ENCODE measurements at regions not wholly inside any gene's neighbourhood (a gene's known extent, or its start where the extent isn't known, plus 50 kb on each side); places are given as distances from the start of the nearest gene placed in this dataset.

GRCh38 chr2:43029186-43029585 is 197.2 kb downstream of the ZFP36L2 start:
- WGBS (ENCODE audit: insufficient coverage, insufficient replicate concordance, low lambda C conversion rate, missing lambda C conversion rate), result 40% methylated on average over 3 of the region's 3 CpGs
- FAIRE-seq, result no peak
- Histone ChIP-seq H3K4me1 (ENCODE audit: control insufficient read depth, insufficient read depth, low read length) (no peaks in the 10 kb centered on the region), H3K9me3 (replicated peaks; ENCODE audit: control insufficient read depth, insufficient read depth, low read length) (no peaks in the 10 kb centered on the region), H2AFZ (ENCODE audit: control insufficient read depth, low read depth, low read length) (no peak overlapping the region), H3K9ac (ENCODE audit: control insufficient read depth, insufficient read depth, low read length) (no peak overlapping the region), H3K4me3 (no peak overlapping the region), H3K36me3 (ENCODE audit: control insufficient read depth in 2 of 2, insufficient read depth in 2 of 2, low read length in 1 of 2) (no peaks in the 10 kb centered on the region), H3K4me2 (ENCODE audit: control insufficient read depth, insufficient read depth) (no peak overlapping the region), H4K20me1 (ENCODE audit: control insufficient read depth, insufficient read depth) (no peaks in the 10 kb centered on the region), H3K27me3 (replicated peaks in 1 of 2; ENCODE audit: control insufficient read depth in 2 of 2, insufficient read depth in 2 of 2, low read length in 1 of 2) (no peaks in the 10 kb centered on the region; a peak in 2 of 4 replicates), H3K27ac (ENCODE audit: control insufficient read depth, insufficient read depth) (no peak overlapping the region), H3K79me2 (ENCODE audit: control insufficient read depth, insufficient read depth, low read length) (no peaks in the 10 kb centered on the region)
- in situ Hi-C loops (cut with MboI) (no loop called here), intact Hi-C loops (cut with micrococcal nuclease; ENCODE audit: unreplicated experiment) (no loop called here)
- TF ChIP-seq ZBED1 (IDR thresholded peaks at IDR 0.05; ENCODE audit: borderline replicate concordance) (no peak), E2F8 (IDR thresholded peaks at IDR 0.05; ENCODE audit: low read depth, partially characterized antibody) (no peak), ZNF217 (IDR thresholded peaks at IDR 0.05) (no peak), EGR1 (IDR thresholded peaks at IDR 0.05; ENCODE audit: borderline replicate concordance in 1 of 2, low read depth in 2 of 2, low read length in 2 of 2) (no peak), JUNB (IDR thresholded peaks at IDR 0.05) (no peak), NR2C1 (IDR thresholded peaks at IDR 0.05) (no peak), ZNF687 (IDR thresholded peaks at IDR 0.05) (no peak), USF2 (IDR thresholded peaks at IDR 0.05; ENCODE audit: borderline replicate concordance, low read depth, low read length) (no peak), MEF2A (IDR thresholded peaks at IDR 0.05; ENCODE audit: insufficient read depth, low read depth, low read length) (no peak)
- DNase-seq (ENCODE audit: low read depth, low spot score), result no peak
- ATAC-seq, result no peak
- no TSS peak for BruUV-seq (replicated peaks)
- CTCF ChIA-PET, result interaction anchor here (1.2 to 6.4 kb wide), 3 partner anchors 18 to 455 kb away, joined by 4 to 47 read pairs (median 5); no protein-coding TSS in a partner anchor
- POLR2A ChIA-PET, result interaction anchor here (0.6 kb wide), 1 partner anchor 490 kb away, joined by 3 read pairs; no protein-coding TSS in a partner anchor
- SMC1A ChIA-PET (ENCODE audit: uncharacterized antibody, unreplicated experiment), result no interaction called here
- RAD21 ChIA-PET (ENCODE audit: unreplicated experiment), result interaction anchor here (0.7 to 1.4 kb wide), 2 partner anchors 200 to 455 kb away, joined by 3 to 4 read pairs; no protein-coding TSS in a partner anchor
